GM18502 (cell line): ENCODE measurements at regions not wholly inside any gene's neighbourhood (a gene's known extent, or its start where the extent isn't known, plus 50 kb on each side); places are given as distances from the start of the nearest gene placed in this dataset.

Source experiments
- ATAC-seq: cut with Tn5 transposase; IDR thresholded peaks from one replicate; pipeline ENCODE4 v1.9.1; 2021; ENCODE audit warnings: mild to moderate bottlenecking; ENCODE audit not compliant: unreplicated experiment, poor library complexity

DNA sequence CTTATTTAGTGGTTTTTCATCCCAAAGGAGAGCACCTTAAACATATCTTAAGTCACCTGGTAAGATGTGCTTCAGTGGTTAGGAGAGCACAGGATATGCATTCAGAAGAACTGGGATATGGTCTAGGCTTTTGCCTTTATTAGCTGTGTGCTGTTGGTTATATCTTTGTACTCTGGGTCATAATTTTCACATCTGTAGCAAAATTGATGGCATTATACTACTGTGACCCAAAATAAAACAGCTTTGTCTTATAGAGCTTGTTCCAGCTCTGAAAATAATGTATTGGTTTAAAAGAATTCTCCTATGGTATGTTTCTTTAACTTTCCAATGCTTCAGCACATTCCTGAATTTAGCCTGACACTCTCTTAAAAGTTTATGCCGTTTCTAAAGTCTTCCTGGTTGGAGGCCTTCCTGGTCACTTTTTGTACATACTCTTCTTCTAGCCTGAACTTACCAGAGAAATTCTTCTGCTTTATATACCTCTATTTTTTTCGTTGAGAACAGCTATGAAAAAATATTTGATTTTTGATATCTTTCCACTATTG is 337.1 kb upstream of the MPDZ start:
- ATAC-seq: no peak

DNA sequence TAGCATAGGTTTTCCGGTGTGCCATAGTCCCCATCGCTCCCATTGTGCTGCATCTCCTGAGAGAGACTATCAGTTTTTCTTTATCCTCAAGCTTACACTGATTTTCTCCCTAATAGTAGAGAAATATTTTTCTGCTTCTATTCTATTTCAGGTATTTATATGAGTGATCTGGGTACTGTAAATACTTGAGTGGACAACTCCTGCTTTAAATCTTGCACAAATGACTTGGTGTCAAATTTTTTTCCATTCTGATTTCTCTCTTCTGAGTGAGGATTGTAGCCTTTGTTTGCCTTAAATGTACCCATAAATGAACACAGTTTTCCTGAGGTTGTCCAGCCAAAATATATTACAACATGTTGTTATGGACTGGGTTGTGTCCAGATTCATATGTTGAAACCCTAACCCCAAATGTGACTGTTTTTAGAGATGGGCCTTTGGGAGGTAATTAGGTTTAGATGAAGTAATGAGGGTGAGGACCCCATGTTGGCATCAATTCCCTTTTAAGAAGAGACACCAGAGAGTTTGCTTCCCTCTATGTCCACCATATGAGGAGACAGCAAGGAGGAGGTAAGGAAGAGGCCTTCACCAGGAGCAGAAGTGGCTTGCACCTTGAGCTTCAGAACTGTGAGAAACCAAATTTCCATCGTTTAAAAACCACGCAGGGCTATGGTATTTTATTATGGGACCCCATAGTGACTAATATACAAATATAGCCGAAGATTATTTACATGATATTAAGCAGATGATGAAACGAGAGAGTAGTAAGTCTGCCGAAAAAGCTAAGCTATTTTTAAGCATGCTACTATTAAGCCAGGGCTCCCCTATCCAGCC is 336.4 kb upstream of the MPDZ start:
- ATAC-seq: no peak

DNA sequence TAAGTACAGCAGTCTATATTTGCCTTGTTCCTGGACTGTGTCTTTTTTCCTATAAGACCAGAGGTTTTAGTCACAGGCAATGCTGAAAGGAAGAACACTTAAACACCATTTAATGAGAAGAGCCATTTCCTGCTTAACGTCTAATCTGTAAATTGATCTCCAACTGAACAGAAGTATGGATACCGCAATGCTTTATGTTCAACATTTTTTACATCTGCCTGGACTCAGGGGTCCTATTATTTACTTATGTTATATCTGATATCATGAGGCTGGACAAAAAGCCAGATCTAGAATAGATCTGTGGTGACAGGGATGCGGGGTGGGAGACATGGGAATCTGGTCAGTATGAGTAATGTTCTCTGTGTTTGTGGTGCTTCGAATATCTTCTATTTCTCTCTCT is 334.6 kb upstream of the MPDZ start:
- ATAC-seq: no peak

DNA sequence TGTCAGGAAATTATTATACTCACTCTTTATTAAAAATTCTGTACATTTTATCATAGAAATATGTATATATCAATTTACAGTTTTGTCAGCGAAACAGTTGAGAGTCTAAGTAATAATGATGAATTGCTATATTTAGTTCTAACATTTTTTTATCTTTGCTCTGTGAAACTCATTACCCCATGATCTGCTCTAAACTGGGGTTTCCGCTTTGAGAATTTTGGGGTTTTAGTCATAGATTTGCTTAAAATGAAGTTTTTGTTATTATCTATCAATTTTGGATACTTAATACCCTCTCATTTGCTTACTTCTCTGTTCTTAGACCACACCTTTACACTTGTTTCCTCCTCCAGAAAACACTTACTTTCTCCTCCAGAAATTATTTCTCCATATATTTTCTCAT is 333.8 kb upstream of the MPDZ start:
- no peak for ATAC-seq

DNA sequence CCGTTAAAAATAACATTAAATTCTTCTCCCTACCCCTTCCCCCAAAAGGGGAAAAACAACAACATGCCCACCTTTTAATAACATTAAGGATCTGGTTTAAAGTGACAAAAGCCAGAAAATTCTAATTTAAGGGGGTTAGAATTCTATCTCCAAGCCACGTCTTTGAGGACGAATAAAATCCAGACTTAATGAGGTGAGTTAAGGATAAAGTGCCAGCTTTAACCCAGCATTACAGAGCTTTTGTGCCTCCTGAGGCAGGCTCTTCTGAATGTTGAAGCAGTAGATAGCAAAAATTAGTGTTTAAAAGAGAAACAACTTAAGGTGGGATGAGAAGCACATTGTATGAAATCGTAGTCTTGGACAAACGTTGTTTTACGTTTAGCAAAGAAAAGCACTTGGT is 329.0 kb upstream of the MPDZ start:
- no peak for ATAC-seq

DNA sequence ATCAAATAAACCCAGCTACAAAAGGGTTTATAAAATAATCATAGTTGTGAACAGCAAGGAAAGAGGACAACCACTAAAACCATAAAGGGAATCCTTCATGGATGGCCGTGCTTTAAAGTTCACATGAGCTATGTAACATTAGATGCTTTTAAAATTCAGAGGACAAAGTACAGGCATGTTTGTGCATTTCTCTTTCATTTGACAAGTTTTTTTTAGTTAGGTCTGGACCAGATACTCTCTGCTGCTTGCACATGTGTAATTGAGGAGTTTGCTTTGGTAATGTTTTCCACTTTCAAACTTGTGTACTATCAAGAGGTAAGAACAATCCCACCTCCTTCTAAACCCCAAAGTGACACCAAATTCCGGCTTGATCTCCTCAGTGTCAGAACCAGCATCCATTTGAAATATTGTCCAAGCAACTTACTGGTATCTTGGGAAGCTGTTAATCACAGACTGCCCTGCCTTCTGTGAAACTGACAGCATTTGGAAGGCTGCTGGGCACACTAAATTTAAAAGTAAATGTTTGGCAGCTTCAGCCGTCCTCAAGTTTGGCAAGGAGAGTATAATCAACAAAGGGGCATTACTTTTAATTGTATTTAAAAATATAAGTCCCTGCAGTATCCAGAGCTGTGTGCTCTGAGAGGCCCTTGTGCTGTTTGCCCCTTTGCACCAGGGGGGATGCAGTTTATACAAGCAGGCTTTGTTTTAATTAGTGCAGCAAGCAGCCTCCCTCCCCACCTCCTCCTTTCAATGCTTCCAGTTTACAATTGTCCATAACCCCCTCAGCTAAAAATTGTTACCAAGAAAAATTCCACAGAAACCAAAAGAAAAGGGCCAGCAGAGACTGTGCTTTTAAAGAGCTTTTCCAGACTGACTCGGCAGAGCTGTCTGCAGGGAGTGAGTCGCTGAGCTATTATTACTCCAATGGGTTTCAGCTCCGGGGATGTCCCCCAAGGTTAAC is 328.3 kb upstream of the MPDZ start:
- no peak for ATAC-seq

DNA sequence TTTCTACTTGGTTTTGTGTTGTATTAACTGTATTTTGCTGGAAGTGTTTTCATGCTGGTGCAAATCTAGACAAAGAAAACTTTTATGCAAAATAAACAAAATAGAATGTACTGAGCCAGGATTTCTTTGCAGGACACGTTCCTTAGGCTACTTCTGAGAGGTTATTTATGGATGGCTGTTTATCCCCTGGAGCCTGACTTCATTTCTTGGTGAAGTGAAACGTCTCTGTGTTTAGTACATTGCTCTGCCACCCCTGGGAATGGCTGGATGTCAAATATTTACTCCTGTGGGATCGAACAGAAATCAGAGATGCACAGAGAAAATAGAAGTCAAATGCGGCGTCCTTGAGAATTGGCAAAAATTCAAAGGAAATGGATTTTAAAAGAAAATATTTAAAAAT is 327.1 kb upstream of the MPDZ start:
- no peak for ATAC-seq

DNA sequence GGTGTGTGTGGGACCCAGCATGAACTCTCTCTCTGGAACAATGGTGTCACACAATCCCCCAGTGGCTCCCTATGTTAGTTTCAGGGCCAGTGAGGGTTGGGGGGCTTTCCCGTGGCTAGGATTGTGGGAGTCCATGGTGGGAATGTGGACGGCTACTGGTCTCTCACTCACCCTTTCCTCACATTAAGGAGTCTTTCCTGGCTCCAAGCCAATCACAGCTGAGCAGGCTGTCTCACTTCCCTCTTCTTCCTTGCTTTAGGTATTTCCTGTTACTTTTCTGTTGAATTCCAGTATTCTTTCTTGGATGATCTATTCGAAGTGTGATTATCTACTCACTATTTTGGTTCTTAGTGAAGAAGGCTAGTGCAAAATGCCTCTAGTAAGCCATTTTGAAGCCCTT is 324.4 kb upstream of the MPDZ start:
- ATAC-seq: no peak

DNA sequence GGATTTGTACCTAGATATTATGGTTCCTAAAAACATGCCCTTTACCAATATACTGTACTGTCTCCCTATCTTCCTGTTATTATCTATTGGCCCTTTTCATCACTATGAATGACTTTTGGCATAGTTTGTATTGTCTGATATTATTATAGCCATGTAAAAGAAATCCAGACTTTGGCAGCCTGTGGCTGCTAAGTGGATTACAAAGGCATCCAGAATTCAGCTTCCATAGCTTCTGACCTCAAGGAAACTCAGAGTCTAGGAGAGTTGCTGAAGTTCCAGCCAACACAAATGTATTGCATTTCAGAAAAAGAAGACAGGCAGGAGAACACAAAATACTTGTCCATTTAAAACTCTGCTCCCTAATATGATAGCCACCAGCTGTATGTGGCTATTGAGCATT is 319.2 kb upstream of the MPDZ start:
- no peak for ATAC-seq

DNA sequence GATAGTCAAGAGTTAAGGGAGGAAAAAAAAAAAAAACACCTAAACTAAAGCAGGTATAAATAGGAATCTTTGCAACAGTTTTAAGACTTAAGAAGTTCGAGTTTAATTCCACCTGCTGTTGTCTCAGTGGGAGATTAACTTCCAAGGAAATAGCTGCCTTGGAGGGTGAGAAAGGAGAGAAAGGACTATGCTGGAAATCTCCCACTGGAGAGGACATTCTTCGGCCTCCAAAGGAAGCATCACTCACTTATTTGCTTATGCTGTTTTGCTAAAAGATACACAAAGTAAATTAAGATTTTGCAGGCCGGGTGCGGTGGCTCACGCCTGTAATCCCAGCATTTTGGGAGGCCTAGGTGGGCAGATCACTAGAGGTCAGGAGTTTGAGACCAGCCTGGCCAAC is 317.9 kb upstream of the MPDZ start:
- ATAC-seq: no peak

DNA sequence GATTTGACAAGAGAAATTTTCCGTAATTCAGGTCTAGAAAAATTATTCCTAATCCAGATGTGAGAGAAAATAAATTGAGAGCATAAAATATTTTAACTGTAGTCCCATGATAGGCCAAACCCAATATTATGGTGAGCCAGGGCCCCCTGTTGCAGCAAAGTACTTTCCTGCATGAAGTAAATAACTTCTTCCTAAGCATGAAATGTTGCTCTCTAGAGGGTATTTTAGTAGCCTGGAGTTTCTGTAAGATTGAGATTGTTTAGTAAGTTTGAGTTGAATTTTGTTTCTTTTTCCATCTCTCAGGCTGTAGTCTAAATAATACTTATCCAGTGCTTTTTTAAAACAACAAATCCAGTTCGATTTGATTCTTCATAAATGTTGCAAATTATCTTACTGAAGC is 317.5 kb upstream of the MPDZ start:
- no peak for ATAC-seq

DNA sequence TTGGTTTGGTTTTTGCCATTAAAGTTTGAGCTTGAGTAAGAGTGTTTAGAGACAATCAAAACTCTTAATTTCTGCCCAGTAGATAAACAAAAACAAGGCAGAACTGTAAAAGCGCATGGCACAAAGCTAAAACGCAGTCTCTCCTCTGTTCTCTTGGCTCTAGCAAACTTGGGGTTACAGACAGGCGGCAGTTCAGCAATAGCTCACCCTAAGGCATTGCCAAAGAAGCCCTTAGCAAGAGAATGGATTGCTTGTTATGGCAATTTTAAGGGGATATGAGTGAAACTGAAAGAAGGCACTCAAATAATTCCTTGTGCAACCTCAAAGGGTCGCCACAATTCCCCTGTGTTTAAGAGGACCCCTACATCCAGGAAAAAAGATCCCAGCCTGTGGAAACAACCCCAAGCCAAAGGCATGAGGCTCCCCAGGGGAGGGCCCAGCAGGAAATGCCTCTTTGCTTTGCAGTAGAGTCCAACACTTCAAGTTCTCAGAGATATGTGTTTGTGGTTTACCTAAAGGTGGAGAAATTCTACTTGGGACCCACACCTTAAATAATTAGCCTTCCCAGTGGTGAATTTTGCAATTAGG is 317.0 kb upstream of the MPDZ start:
- no peak for ATAC-seq

DNA sequence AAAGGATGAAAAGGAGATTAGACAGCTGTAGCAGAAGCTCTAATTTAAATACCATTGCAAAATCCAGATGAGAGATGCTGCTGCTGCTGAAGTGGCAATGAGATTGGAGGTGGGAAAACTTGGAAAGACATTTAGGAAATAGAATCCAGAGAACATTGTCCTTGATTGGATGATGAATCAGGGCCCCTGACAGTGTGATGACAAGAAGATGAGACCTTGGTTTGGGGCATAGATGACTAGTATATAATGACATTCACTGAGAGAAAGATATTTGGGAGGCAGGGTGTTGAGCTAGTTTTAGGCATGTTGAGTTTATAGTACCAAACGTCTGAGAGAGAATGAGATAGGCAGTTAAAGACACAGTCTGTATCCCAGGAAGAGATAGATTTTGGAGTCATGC is 311.5 kb upstream of the MPDZ start:
- ATAC-seq: no peak

DNA sequence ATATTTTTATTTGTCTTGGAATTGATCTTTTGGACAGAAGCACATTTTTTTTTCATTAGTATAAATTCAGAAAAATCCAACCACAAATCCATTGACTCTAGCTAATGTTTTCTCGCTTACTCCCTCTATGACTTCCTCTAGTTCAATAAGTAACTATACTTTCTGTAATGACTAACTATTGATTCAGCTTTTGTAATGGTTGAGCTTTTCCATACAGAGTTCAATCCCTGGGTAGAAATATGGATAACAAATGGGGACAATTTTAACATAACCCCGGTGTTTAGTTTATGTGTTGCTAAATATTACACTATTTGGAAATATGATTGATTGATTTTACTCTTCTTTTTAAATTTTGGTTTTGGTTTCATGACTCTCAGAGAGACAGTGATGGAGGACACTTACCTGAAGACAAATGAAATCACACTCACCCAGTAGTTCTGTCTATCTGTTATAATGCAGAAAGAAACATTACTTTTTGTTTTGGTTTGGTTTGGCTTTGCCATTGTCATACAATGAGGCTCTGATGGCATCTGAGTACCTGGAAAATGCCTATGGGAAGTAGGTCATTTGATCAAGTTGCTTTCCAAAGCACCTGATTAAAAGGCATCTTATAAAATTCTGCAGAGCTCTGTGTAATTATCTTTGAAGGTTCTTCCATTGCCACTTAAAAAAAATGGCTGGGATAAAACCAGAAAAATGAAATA is 309.7 kb upstream of the MPDZ start:
- ATAC-seq: no peak

DNA sequence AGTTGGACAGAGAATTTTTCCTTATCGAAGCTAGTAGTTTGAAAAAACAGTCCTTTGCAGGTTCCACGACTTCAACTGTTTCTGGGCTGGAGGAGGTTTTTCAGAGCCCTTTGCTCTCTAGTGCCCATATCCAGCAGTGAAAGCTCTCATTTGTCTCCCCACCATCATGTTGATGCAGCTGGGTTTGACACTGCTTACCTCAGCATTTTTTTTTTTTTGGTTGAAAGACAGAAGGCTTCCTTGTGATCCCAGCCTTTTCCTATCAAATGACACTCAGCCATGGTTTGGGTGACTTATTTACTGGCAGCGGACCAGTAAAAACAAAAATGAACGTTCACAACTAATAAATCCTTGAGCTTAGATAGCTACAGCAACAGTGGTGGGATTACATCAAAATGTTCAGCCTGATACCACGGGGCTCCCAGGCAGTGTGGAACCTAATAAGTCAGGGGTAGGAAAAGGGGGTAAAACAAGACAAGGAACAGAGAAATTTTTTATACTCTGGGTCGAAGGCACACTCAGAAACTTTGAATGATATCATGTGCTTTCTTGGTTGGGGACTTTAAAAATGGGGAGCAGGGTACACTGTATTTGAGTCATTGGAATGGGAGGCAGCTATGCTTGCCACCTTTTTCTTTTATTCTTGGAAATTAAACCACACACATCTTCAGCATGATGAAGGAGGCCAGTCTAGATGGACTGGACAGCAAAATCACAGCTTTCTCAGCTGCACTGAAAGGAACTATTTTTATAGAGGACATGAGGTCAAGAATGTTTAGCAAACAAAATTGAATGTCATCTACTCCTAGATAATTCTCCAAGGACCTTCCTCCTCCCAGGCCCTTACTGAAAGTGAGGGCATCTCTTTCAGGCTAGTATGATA is 308.9 kb upstream of the MPDZ start:
- no peak for ATAC-seq

DNA sequence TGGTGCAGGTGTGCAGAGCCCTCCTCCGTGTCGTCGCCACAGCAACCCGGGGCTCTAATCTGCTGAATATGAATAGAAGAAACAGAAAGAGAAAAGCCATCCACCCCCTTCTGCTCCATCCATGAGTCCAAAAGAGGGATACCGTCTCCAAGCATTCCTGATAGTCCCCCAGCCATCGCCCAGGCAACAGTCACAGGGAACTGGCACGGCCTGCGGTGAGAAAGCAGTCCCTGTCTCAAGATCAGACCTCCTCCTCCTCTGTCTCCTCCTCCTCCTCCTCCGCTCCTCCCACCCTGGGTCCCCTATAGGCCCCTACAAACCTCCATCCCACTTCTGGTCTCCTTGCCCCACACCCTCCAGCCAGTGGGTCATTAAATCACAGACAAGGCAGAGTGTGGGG is 308.1 kb upstream of the MPDZ start:
- ATAC-seq: no peak

DNA sequence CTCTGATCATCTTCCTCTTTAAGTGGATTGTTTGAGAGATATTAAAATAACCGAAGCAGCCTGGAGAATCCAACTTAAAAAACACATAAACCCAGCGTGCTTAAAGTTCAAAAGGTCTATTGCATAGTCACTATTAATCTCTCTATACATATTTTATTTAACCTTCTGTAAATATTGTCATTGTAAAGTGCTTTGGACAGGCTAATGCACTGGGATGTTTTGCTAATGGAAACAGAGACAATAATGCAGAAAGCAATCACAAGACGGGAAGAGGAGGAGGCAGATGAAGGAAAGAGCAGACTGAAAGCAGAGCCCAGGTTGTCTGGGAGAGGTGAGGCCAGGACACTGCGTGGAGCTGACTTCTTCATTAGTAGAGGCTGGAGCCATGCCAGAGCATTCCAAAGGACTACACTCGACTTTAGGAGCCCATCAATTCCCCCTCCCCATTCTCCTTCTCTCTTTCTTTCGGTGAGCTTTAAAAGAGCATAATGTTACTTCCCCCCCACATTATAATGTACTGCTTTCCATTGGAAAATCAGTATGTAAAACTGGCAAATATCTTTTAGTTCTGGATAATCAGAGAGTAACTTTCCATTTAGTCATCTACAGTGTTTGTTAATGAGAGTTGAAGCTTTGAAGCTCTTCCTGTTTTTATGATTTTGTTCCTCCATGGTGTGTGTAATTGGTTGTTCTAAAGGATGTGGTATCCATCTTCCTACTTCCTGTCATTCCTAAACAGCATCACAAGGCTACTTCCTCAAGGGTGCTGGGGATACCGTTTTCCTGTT is 307.3 kb upstream of the MPDZ start:
- ATAC-seq: no peak

DNA sequence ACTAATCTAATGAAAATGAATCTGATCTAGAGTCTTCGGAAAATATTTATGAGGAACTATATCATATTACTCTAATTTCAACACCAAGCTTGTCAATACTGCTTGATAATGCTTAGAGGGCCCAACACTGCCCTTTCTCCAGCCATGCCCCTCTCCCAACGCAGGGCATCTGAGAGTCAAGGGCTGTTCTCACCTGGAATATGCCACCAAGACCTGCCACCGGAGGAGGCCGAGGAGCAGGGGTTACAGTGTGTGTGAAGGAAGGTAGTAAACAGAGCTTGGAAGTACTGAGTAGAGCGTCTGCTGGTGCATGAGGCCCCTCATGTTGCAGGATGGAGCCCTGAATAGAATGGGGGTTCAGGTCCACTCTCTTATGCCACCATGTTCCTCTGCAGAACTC is 301.3 kb upstream of the MPDZ start:
- ATAC-seq: no peak

DNA sequence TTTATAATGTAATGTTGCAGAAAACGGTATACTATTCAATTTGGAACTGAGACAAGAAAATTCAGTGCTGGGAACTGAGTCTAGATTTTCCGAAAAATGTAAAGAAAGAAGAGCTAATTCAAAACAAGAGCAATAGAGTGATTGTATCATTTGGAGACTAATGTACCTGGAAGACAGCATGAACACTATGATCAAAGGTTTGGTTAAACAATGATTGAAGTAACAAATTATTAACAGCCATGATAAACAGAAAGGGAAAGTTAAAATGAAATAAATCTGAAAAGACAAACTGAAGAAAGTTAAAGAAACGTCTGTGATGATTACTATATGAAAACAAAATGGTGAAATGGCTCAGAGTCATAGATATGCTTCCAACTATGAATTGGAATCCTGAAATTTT is 300.6 kb upstream of the MPDZ start:
- no peak for ATAC-seq
